HG03039 (cell line): ENCODE measurements at regions not wholly inside any gene's neighbourhood (a gene's known extent, or its start where the extent isn't known, plus 50 kb on each side); places are given as distances from the start of the nearest gene placed in this dataset.
"Not testable (repeated sequence)": the region's sequence is repeated elsewhere in the genome, so short reads cannot be mapped to it uniquely, and the experiment has no call there.

Source experiments
- ATAC-seq: cut with Tn5 transposase; IDR thresholded peaks from one replicate; pipeline ENCODE4 v1.9.1; 2021; ENCODE audit warnings: mild to moderate bottlenecking, moderate library complexity; ENCODE audit not compliant: unreplicated experiment

GRCh38 chr18:6521803-6522418 is 107.2 kb upstream of the L3MBTL4 start:
- peak; percentile 64 for ATAC-seq

GRCh38 chr18:6525604-6526003 is 110.9 kb upstream of the L3MBTL4 start:
- ATAC-seq, result no peak

GRCh38 chr18:6537475-6537874 is 122.8 kb upstream of the L3MBTL4 start:
- no peak for ATAC-seq

- ATAC-seq, result not testable (repeated sequence)
Observed at GRCh38 chr18:6541131-6541679, 126.5 kb upstream of the L3MBTL4 start.

GRCh38 chr18:6542296-6542695 is 127.6 kb upstream of the L3MBTL4 start:
- no peak for ATAC-seq

- no peak for ATAC-seq
Observed at GRCh38 chr18:6543330-6543908, 128.7 kb upstream of the L3MBTL4 start.

GRCh38 chr18:6546229-6546628 is 131.5 kb upstream of the L3MBTL4 start:
- ATAC-seq, result no peak

- ATAC-seq, result no peak
Observed at GRCh38 chr18:6547476-6547875, 132.8 kb upstream of the L3MBTL4 start.

GRCh38 chr18:6553234-6553900 is 138.7 kb upstream of the L3MBTL4 start:
- no peak for ATAC-seq

- no peak for ATAC-seq
Observed at GRCh38 chr18:6557057-6557769, 142.5 kb upstream of the L3MBTL4 start.

- ATAC-seq, result no peak
Observed at GRCh38 chr18:6557770-6558248, 143.1 kb upstream of the L3MBTL4 start.

GRCh38 chr18:6558446-6559156 is 143.9 kb upstream of the L3MBTL4 start:
- ATAC-seq, result no peak

- no peak for ATAC-seq
Observed at GRCh38 chr18:6559296-6559695, 144.6 kb upstream of the L3MBTL4 start.

GRCh38 chr18:6561016-6561415 is 146.3 kb upstream of the L3MBTL4 start:
- ATAC-seq, result no peak

- no peak for ATAC-seq
Observed at GRCh38 chr18:6561420-6561861, 146.7 kb upstream of the L3MBTL4 start.

GRCh38 chr18:6561862-6562291 is 147.2 kb upstream of the L3MBTL4 start:
- ATAC-seq, result no peak

GRCh38 chr18:6563896-6564295 is 149.2 kb upstream of the L3MBTL4 start:
- ATAC-seq, result no peak

GRCh38 chr18:6564950-6565814 is 150.5 kb upstream of the L3MBTL4 start:
- ATAC-seq, result no peak

GRCh38 chr18:6565815-6566081 is 151.0 kb upstream of the L3MBTL4 start:
- no peak for ATAC-seq
